ENCODE measurements at regions not wholly inside any gene's neighbourhood (a gene's known extent, or its start where the extent isn't known, plus 50 kb on each side); places are given as distances from the start of the nearest gene placed in this dataset.

DNA sequence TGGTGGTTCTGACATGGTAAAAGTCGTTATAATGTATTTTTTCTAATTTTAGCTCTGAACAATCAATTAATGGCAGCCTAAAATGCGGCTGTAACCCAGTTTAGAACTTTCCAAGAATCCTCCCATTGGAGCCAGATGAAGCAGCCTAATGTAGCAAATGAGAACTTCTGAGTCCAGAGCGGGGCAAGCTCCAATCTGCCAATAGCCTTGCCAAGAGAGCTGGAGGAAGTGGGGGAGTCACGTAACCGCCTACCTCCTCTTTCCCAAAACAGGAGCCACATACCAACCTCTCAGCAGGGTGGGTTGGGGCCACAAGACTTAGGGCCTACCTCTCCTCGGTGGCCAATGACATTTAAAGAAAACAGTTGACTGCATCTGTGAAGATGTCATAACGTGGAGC lies 230.6 kb downstream of the SOD2 start:
- no peak for TF ChIP-seq EZH2 (IDR thresholded peaks at IDR 0.05; ENCODE audit: borderline replicate concordance, low read depth, low read length)
- TF ChIP-seq, protein P1, sequence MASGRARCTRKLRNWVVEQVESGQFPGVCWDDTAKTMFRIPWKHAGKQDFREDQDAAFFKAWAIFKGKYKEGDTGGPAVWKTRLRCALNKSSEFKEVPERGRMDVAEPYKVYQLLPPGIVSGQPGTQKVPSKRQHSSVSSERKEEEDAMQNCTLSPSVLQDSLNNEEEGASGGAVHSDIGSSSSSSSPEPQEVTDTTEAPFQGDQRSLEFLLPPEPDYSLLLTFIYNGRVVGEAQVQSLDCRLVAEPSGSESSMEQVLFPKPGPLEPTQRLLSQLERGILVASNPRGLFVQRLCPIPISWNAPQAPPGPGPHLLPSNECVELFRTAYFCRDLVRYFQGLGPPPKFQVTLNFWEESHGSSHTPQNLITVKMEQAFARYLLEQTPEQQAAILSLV (tag; IDR thresholded peaks at IDR 0.05) = no peak
- TF ChIP-seq MAFK (IDR thresholded peaks at IDR 0.05; ENCODE audit: low read length) = no peak
- no peak for TF ChIP-seq ZBTB8A (IDR thresholded peaks at IDR 0.05; ENCODE audit: partially characterized antibody)
- TF ChIP-seq POLR2A (conservative IDR thresholded peaks at IDR 0.05) = no peak
- no peak for TF ChIP-seq HNRNPK (IDR thresholded peaks at IDR 0.05; ENCODE audit: low read depth, low read length, poor library complexity, severe bottlenecking)
- TF ChIP-seq, protein P2, sequence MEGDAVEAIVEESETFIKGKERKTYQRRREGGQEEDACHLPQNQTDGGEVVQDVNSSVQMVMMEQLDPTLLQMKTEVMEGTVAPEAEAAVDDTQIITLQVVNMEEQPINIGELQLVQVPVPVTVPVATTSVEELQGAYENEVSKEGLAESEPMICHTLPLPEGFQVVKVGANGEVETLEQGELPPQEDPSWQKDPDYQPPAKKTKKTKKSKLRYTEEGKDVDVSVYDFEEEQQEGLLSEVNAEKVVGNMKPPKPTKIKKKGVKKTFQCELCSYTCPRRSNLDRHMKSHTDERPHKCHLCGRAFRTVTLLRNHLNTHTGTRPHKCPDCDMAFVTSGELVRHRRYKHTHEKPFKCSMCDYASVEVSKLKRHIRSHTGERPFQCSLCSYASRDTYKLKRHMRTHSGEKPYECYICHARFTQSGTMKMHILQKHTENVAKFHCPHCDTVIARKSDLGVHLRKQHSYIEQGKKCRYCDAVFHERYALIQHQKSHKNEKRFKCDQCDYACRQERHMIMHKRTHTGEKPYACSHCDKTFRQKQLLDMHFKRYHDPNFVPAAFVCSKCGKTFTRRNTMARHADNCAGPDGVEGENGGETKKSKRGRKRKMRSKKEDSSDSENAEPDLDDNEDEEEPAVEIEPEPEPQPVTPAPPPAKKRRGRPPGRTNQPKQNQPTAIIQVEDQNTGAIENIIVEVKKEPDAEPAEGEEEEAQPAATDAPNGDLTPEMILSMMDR (IDR thresholded peaks at IDR 0.05 in 2 of 3, conservative IDR thresholded peaks at IDR 0.05 in 1 of 3; ENCODE audit: insufficient read depth in 2 of 3, low read depth in 1 of 3, low read length in 3 of 3) = no peak
- no peak for TF ChIP-seq TOE1 (IDR thresholded peaks at IDR 0.05; ENCODE audit: borderline replicate concordance)
- TF ChIP-seq TOE1 (CRISPR knock-in tag; IDR thresholded peaks at IDR 0.05; ENCODE audit: borderline replicate concordance, low read depth) = no peak
- TF ChIP-seq HDAC2 (IDR thresholded peaks at IDR 0.05) = no peak
- no peak for TF ChIP-seq SP2 (IDR thresholded peaks at IDR 0.05; ENCODE audit: extremely low read depth, low read depth, low read length, poor library complexity, severe bottlenecking)

Data from K562 (cell line).